Mammary epithelial cell (primary cell): ENCODE measurements at regions not wholly inside any gene's neighbourhood (a gene's known extent, or its start where the extent isn't known, plus 50 kb on each side); places are given as distances from the start of the nearest gene placed in this dataset.

Experiments used
- CTCF ChIP-seq, 2 donors: IDR thresholded peaks in 1 of 2; conservative IDR thresholded peaks in 1 of 2; 2 replicates each; pipeline ENCODE4 v1.5.1; 2011 to 2012; ENCODE audit warnings: inconsistent platforms in 2 of 2, low read length in 2 of 2, mild to moderate bottlenecking in 2 of 2, control low read depth in 1 of 2, low read depth in 1 of 2; ENCODE audit not compliant: insufficient read depth in 1 of 2; ENCODE audit errors: extremely low read depth in 1 of 2
- EZH2 ChIP-seq: IDR thresholded peaks from 2 replicates; pipeline ENCODE4 v1.6.1; 2012; ENCODE audit warnings: low read length, inconsistent platforms, borderline replicate concordance

DNA sequence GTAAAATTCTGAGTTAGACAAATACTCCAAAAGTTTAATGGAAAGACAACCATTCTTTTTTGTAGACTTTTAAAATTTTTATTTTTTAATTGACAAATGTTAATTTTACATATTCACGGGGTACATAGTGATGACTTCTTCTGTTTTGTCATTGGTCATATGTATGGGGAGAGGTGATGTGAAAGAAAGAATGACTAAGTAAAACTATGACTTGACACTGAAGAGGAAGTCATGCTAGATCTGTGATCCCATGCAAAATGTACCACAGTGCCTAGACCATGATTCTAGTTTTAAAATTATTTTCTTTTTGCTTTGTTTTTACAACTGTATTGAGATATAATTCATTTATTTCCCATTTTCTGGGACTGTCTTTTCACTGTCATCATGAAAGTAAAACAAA lies 281.6 kb downstream of the MBNL1 start:
- TF ChIP-seq CTCF (conservative IDR thresholded peaks at IDR 0.05 in 1 of 2, IDR thresholded peaks at IDR 0.05 in 1 of 2; ENCODE audit: extremely low read depth in 1 of 2, insufficient read depth in 1 of 2, low read depth in 1 of 2, low read length in 2 of 2) (no peak), EZH2 (no peak)
